HCT116 (cell line): ENCODE measurements at regions not wholly inside any gene's neighbourhood (a gene's known extent, or its start where the extent isn't known, plus 50 kb on each side); places are given as distances from the start of the nearest gene placed in this dataset.

Experiments used
- ATAC-seq: fragments of 200-7000 bp; cut with Tn5 transposase; 2 replicates; pipeline ENCODE4 v1.9.1; 2020; ENCODE audit warnings: mild to moderate bottlenecking, moderate library complexity
- BruUV-seq: library from RNA; stranded (reverse); fragments of 400-500 nt; replicated peaks from 2 replicates; lab custom pipeline; 2021; lab: Mats Ljungman, UMichigan
- CTCF ChIA-PET: fragments of 300-600 bp; sonication (Branson Sonifier 250); formaldehyde crosslinking; loops from one replicate; lab custom pipeline; 2021; ENCODE audit warnings: antibody characterized with exemption; lab: Charles Lee
- POLR2A ChIA-PET: fragments of 300-600, 350-600 bp; sonication (Branson Sonifier 250); formaldehyde crosslinking; loops from one replicate; lab custom pipeline; 2021; ENCODE audit warnings: antibody characterized with exemption; lab: Charles Lee
- RAD21 ChIA-PET, 2 experiments: fragments of 300-600 bp; sonication (Branson Sonifier 250); formaldehyde crosslinking; loops; one replicate each; lab custom pipeline; 2023; ENCODE audit warnings: low total read pairs in 2 of 2; ENCODE audit not compliant: uncharacterized antibody in 2 of 2, unreplicated experiment in 2 of 2, low non-redundant PET in 1 of 2; lab: Charles Lee
- DNase-seq: peaks from one replicate; pipeline ENCODE4 v3.0.0-alpha.2; 2010; ENCODE audit warnings: low read depth, low spot score
- H2AFZ ChIP-seq: fragments of 200-600 bp; shearing (Covaris generic), sonication (generic); 2 replicates; pipeline ENCODE4 v1.6.1; 2017; ENCODE audit warnings: low read depth, mixed run types, mixed read lengths, antibody characterized with exemption, low read length; ENCODE audit not compliant: poor library complexity, severe bottlenecking
- H3K27ac ChIP-seq: 2 replicates; pipeline ENCODE4 v1.5.1; 2012; ENCODE audit warnings: low read depth, low read length
- H3K27me3 ChIP-seq: fragments of 200-600 bp; sonication (generic); 2 replicates; pipeline ENCODE4 v1.6.1; 2016; ENCODE audit warnings: mixed run types, low read length, mixed read lengths; ENCODE audit not compliant: insufficient read depth
- H3K36me3 ChIP-seq, 2 experiments: fragments of 200-500 bp in 1 of 2; fragments of 200-600 bp in 1 of 2; sonication (Bioruptor generic) in 1 of 2; sonication (generic) in 1 of 2; 2 replicates each; pipeline versions ENCODE4 v1.5.1 to v1.6.1; 2014 to 2016; ENCODE audit warnings: low read length in 2 of 2, inconsistent platforms in 1 of 2, mixed read lengths in 1 of 2, mixed run types in 1 of 2; ENCODE audit not compliant: insufficient read depth in 2 of 2, control insufficient read depth in 1 of 2
- H3K4me1 ChIP-seq, 2 experiments: fragments of 200-600 bp in 1 of 2; sonication (generic) in 1 of 2; 2 replicates each; pipeline versions ENCODE4 v1.5.1 to v1.6.1; 2012 to 2017; ENCODE audit warnings: low read length in 2 of 2, inconsistent platforms in 1 of 2, mild to moderate bottlenecking in 1 of 2, mixed read lengths in 1 of 2, mixed run types in 1 of 2, moderate library complexity in 1 of 2; ENCODE audit not compliant: insufficient read depth in 2 of 2, control insufficient read depth in 1 of 2
- H3K4me2 ChIP-seq: fragments of 200-600 bp; sonication (generic); 2 replicates; pipeline ENCODE4 v1.6.1; 2017; ENCODE audit warnings: mixed run types, low read length, mixed read lengths
- H3K4me3 ChIP-seq, 2 experiments: fragments of 200-600 bp in 1 of 2; sonication (generic) in 1 of 2; replicated peaks in 1 of 2; 2 replicates each; pipeline ENCODE4 v1.5.1; 2011 to 2016; ENCODE audit warnings: low read length in 2 of 2, control low read depth in 1 of 2, low read depth in 1 of 2, mild to moderate bottlenecking in 1 of 2, mixed read lengths in 1 of 2, mixed run types in 1 of 2
- H3K79me2 ChIP-seq: fragments of 200-600 bp; sonication (generic); 2 replicates; pipeline ENCODE4 v1.6.1; 2017; ENCODE audit warnings: mild to moderate bottlenecking, mixed run types, low read length, moderate library complexity, mixed read lengths; ENCODE audit not compliant: insufficient read depth
- H3K9ac ChIP-seq: fragments of 200-600 bp; sonication (generic); 2 replicates; pipeline ENCODE4 v1.6.1; 2016; ENCODE audit warnings: low read length, mixed read lengths
- H3K9me2 ChIP-seq: fragments of 200-600 bp; sonication (generic), shearing (Covaris generic); 2 replicates; pipeline ENCODE4 v1.6.1; 2017; ENCODE audit warnings: mixed run types, mild to moderate bottlenecking, moderate library complexity; ENCODE audit not compliant: insufficient read depth
- H3K9me3 ChIP-seq, 2 experiments: fragments of 200-500 bp in 1 of 2; fragments of 200-600 bp in 1 of 2; sonication (Bioruptor generic) in 1 of 2; sonication (generic) in 1 of 2; 2 replicates each; pipeline ENCODE4 v1.6.1; 2014 to 2017; ENCODE audit warnings: low read length in 2 of 2, mixed read lengths in 2 of 2, inconsistent platforms in 1 of 2, low read depth in 1 of 2, mild to moderate bottlenecking in 1 of 2, mixed run types in 1 of 2, moderate library complexity in 1 of 2; ENCODE audit not compliant: control insufficient read depth in 1 of 2, insufficient read depth in 1 of 2
- H4K20me1 ChIP-seq: fragments of 200-600 bp; sonication (generic), shearing (Covaris generic); 2 replicates; pipeline ENCODE4 v1.6.1; 2017; ENCODE audit warnings: mixed run types, mild to moderate bottlenecking, moderate library complexity; ENCODE audit not compliant: insufficient read depth
- CEBPB ChIP-seq: IDR thresholded peaks from 2 replicates; pipeline ENCODE4 v1.6.1; 2012; ENCODE audit warnings: low read depth
- EZH2 ChIP-seq: fragments of 200-600 bp; sonication (generic); IDR thresholded peaks from 2 replicates; pipeline ENCODE4 v1.6.1; 2017; ENCODE audit warnings: antibody characterized with exemption, mixed run types
- EZH2phosphoT487 ChIP-seq: fragments of 200-600 bp; IDR thresholded peaks from 2 replicates; pipeline ENCODE4 v1.6.1; 2018; ENCODE audit warnings: antibody characterized with exemption, borderline replicate concordance
- JUND ChIP-seq: IDR thresholded peaks from 2 replicates; pipeline ENCODE4 v1.6.1; 2012
- POLR2AphosphoS5 ChIP-seq: IDR thresholded peaks from 2 replicates; pipeline ENCODE4 v1.6.1; 2011; ENCODE audit warnings: mild to moderate bottlenecking, low read depth, low read length, moderate library complexity
- RAD21 ChIP-seq: IDR thresholded peaks from 2 replicates; pipeline ENCODE4 v1.6.1; 2012; ENCODE audit warnings: low read depth, mild to moderate bottlenecking
- SP1 ChIP-seq: IDR thresholded peaks from 2 replicates; pipeline ENCODE4 v1.6.1; 2012; ENCODE audit warnings: low read depth
- SRF ChIP-seq: IDR thresholded peaks from 2 replicates; pipeline ENCODE4 v1.6.1; 2012; ENCODE audit warnings: low read depth
- TCF7L2 ChIP-seq: IDR thresholded peaks from 2 replicates; pipeline ENCODE4 v1.7.0; 2011; ENCODE audit warnings: borderline replicate concordance, inconsistent platforms; ENCODE audit not compliant: insufficient read depth, insufficient read length; ENCODE audit errors: extremely low read depth
- YY1 ChIP-seq: IDR thresholded peaks from 2 replicates; pipeline ENCODE4 v1.6.1; 2011; ENCODE audit warnings: low read length, low read depth, moderate library complexity, mild to moderate bottlenecking; ENCODE audit not compliant: insufficient replicate concordance; ENCODE audit errors: extremely low read depth
- ZFX ChIP-seq: fragments of 450-650 bp; IDR thresholded peaks from 2 replicates; pipeline ENCODE4 v1.6.1; 2017
- intact Hi-C: fragments of 100-400 bp; cut with micrococcal nuclease; formaldehyde crosslinking; loops from 2 replicates; pipeline ENCODE4 v1.10.0; 2022
- TF ChIP-seq, protein P1 (sequence below), 3 experiments: fragments of 200-600 bp in 1 of 3; sonication (generic) in 1 of 3; IDR thresholded peaks in 2 of 3; conservative IDR thresholded peaks in 1 of 3; 2 replicates each; pipeline ENCODE4 v1.5.1; 2012 to 2017; ENCODE audit warnings: low read depth in 2 of 3, low read length in 2 of 3, antibody characterized with exemption in 1 of 3, borderline replicate concordance in 1 of 3, control low read depth in 1 of 3, mild to moderate bottlenecking in 1 of 3, mixed read lengths in 1 of 3, mixed run types in 1 of 3, moderate library complexity in 1 of 3; ENCODE audit not compliant: insufficient read depth in 1 of 3

DNA sequence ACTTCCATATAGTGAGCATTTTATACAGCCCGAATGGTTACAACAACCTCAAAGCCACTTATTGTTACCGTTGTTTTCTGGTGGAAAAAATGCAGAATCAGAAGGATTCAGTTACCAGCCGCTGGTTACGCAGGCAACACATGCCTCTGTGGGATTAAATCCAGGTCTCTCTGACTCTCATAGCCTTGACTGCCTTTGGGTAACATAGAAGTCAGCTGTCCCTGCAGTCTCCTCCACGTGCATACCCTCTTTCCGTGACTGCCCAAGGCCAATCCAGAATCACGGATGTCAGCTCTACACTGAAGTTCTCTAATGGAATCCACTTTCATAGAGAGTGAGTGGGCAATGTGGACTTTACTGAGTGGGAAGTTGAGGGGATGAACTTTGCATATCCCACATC, 189.5 kb upstream of the DNAJC19 start:
- Histone ChIP-seq H3K79me2 (no peaks in the 10 kb centered on the region), H4K20me1 (no peaks in the 10 kb centered on the region), H3K9ac (no peak overlapping the region), H3K9me3 (no peaks in the 10 kb centered on the region), H2AFZ (no peak overlapping the region), H3K4me3 (no peak overlapping the region), H3K9me2 (no peaks in the 10 kb centered on the region), H3K27me3 (peaks cover 34% of the 10 kb centered on the region), H3K27ac (no peak overlapping the region)
- RAD21 ChIA-PET, result no interaction called here
- DNase-seq (no peak), ATAC-seq (no peak)
- POLR2A ChIA-PET, result no interaction called here
- CTCF ChIA-PET, result no interaction called here
- no TSS peak for BruUV-seq
- TF ChIP-seq ZFX (no peak), TCF7L2 (no peak), EZH2 (no peak), JUND (no peak), POLR2AphosphoS5 (no peak), SRF (no peak), CEBPB (no peak), EZH2phosphoT487 (no peak)
- TF ChIP-seq, all 23 proteins: peak for 0
- Histone ChIP-seq H3K4me2 (no peak overlapping the region), H3K4me1 (no peaks in the 10 kb centered on the region), H3K36me3 (no peaks in the 10 kb centered on the region)
- intact Hi-C loops, result loop anchor here (10.0 kb wide), 1 partner anchor 534 kb away; no protein-coding TSS in a partner anchor

DNA sequence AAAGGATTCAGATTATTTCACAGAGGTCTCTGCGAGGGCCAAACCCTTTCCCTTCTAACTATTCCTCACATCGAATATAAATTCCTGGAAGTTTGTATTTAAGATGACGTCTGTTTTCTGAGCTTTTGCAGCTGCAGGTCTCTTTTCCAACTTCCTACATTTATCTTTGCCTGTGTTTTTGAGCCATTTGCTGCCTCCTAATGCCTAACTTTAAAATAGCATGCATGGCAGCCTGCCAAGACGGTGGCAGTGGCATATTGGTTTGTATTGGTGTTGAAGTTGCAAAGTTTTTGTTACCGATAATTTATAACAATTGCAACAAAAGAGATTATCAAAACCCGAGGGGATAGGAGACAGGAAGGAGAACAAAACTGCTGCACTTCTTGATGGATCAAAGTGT, 187.1 kb upstream of the DNAJC19 start:
- CTCF ChIA-PET, result interaction anchor here (1.3 kb wide), 1 partner anchor 373 kb away, joined by 3 read pairs; no protein-coding TSS in a partner anchor
- RAD21 ChIA-PET, result interaction anchor here in 1 of 2 experiments (0.9 kb wide), 1 partner anchor 264 kb away, joined by 3 read pairs; the partner anchor contains the start of gene FXR1
- H3K27ac ChIP-seq, result no peak overlapping the region
- TF ChIP-seq RAD21, result peak; percentile 69
- TF ChIP-seq, protein P1, sequence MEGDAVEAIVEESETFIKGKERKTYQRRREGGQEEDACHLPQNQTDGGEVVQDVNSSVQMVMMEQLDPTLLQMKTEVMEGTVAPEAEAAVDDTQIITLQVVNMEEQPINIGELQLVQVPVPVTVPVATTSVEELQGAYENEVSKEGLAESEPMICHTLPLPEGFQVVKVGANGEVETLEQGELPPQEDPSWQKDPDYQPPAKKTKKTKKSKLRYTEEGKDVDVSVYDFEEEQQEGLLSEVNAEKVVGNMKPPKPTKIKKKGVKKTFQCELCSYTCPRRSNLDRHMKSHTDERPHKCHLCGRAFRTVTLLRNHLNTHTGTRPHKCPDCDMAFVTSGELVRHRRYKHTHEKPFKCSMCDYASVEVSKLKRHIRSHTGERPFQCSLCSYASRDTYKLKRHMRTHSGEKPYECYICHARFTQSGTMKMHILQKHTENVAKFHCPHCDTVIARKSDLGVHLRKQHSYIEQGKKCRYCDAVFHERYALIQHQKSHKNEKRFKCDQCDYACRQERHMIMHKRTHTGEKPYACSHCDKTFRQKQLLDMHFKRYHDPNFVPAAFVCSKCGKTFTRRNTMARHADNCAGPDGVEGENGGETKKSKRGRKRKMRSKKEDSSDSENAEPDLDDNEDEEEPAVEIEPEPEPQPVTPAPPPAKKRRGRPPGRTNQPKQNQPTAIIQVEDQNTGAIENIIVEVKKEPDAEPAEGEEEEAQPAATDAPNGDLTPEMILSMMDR (IDR thresholded peaks at IDR 0.05 in 2 of 3, conservative IDR thresholded peaks at IDR 0.05 in 1 of 3; ENCODE audit: borderline replicate concordance in 1 of 3, insufficient read depth in 1 of 3, low read depth in 2 of 3, low read length in 2 of 3), result peak; percentile 46 to 66 (median 48); a peak in 4 of 6 replicates
- peak; percentile 24 for TF ChIP-seq YY1
- TF ChIP-seq SP1, result no peak
- no peaks in the 10 kb centered on the region for H3K4me1 ChIP-seq
- H3K4me3 ChIP-seq, result no peak overlapping the region
- no peaks in the 10 kb centered on the region for H3K79me2 ChIP-seq
- H3K36me3 ChIP-seq, result no peaks in the 10 kb centered on the region
- BruUV-seq, result no TSS peak
- intact Hi-C loops, result loop anchor here (2.0 to 10.0 kb wide), 2 partner anchors 376 to 532 kb away; no protein-coding TSS in a partner anchor
- POLR2A ChIA-PET, result no interaction called here
- peak; percentile 26 for DNase-seq
- no peaks in the 10 kb centered on the region for H4K20me1 ChIP-seq
- H3K9me3 ChIP-seq, result no peaks in the 10 kb centered on the region
- no peak overlapping the region for H3K9ac ChIP-seq
- H3K9me2 ChIP-seq, result no peaks in the 10 kb centered on the region
- no peak overlapping the region for H3K4me2 ChIP-seq
- H3K27me3 ChIP-seq, result peaks cover 48% of the 10 kb centered on the region
- ATAC-seq, result peak; percentile 59; the same call in 1 of the 2 replicates
- H2AFZ ChIP-seq, result no peak overlapping the region
